CD14-positive monocyte (primary cell): ENCODE measurements at regions not wholly inside any gene's neighbourhood (a gene's known extent, or its start where the extent isn't known, plus 50 kb on each side); places are given as distances from the start of the nearest gene placed in this dataset.

Source experiments
- DNase-seq, 3 donors: peaks; one replicate each; pipeline ENCODE4 v3.0.0-alpha.2; 2011 to 2022
- H2AFZ ChIP-seq: 2 replicates; pipeline ENCODE4 v1.6.0; 2012; ENCODE audit warnings: mild to moderate bottlenecking, low read depth, low read length, inconsistent platforms; ENCODE audit not compliant: insufficient read depth, poor library complexity, severe bottlenecking
- H3K27ac ChIP-seq, 2 donors: 1 replicate in 1 of 2; 2 replicates in 1 of 2; pipeline ENCODE4 v1.5.1; 2012 to 2013; ENCODE audit warnings: low read length in 2 of 2, control low read depth in 1 of 2, inconsistent platforms in 1 of 2, low read depth in 1 of 2, mild to moderate bottlenecking in 1 of 2
- H3K27me3 ChIP-seq, 2 donors: one replicate each; pipeline versions ENCODE4 v1.6.0 to v1.6.1; 2011 to 2013; ENCODE audit warnings: low read length in 2 of 2; ENCODE audit not compliant: control insufficient read depth in 2 of 2, insufficient read depth in 2 of 2
- H3K36me3 ChIP-seq, 2 donors: replicated peaks in 1 of 2; 1 replicate in 1 of 2; 2 replicates in 1 of 2; pipeline versions ENCODE4 v1.5.1 to v1.6.1; 2012 to 2013; ENCODE audit warnings: low read length in 2 of 2, control low read depth in 1 of 2, inconsistent platforms in 1 of 2, mild to moderate bottlenecking in 1 of 2; ENCODE audit not compliant: insufficient read depth in 2 of 2, control insufficient read depth in 1 of 2
- H3K4me1 ChIP-seq, 2 donors: 1 replicate in 1 of 2; 2 replicates in 1 of 2; pipeline versions ENCODE4 v1.5.1 to v1.6.1; 2012 to 2013; ENCODE audit warnings: low read length in 2 of 2, control low read depth in 1 of 2, inconsistent platforms in 1 of 2, mild to moderate bottlenecking in 1 of 2, moderate library complexity in 1 of 2; ENCODE audit not compliant: insufficient read depth in 2 of 2, control insufficient read depth in 1 of 2
- H3K4me2 ChIP-seq: replicated peaks from 2 replicates; pipeline ENCODE3; 2012; ENCODE audit warnings: low read length, moderate library complexity, mild to moderate bottlenecking; ENCODE audit not compliant: poor library complexity, severe bottlenecking; ENCODE audit errors: extremely low read depth
- H3K4me3 ChIP-seq, 3 experiments: fragments of 200-600 bp in 1 of 3; sonication (generic) in 1 of 3; replicated peaks in 1 of 3; 1 replicate in 2 of 3; 2 replicates in 1 of 3; pipeline ENCODE4 v1.5.1; 2011 to 2013; ENCODE audit warnings: low read length in 3 of 3, mild to moderate bottlenecking in 3 of 3, control low read depth in 2 of 3, low read depth in 2 of 3, inconsistent platforms in 1 of 3, moderate library complexity in 1 of 3
- H3K79me2 ChIP-seq: 2 replicates; pipeline ENCODE4 v1.6.0; 2012; ENCODE audit warnings: mild to moderate bottlenecking, control low read depth, inconsistent platforms, low read length, moderate library complexity; ENCODE audit not compliant: insufficient read depth
- H3K9ac ChIP-seq: 2 replicates; pipeline ENCODE4 v1.6.0; 2017; ENCODE audit warnings: low read length, mild to moderate bottlenecking; ENCODE audit not compliant: insufficient read depth, poor library complexity, severe bottlenecking
- H3K9me3 ChIP-seq, 2 donors: replicated peaks in 1 of 2; 1 replicate in 1 of 2; 2 replicates in 1 of 2; pipeline versions ENCODE4 v1.5.1 to v1.6.1; 2012 to 2013; ENCODE audit warnings: low read length in 2 of 2, control low read depth in 1 of 2; ENCODE audit not compliant: control insufficient read depth in 1 of 2, insufficient read depth in 1 of 2
- H4K20me1 ChIP-seq: 2 replicates; pipeline ENCODE4 v1.6.0; 2012; ENCODE audit warnings: mild to moderate bottlenecking, low read length, control low read depth, moderate library complexity; ENCODE audit not compliant: insufficient read depth
- H3K27ac Mint-ChIP-seq, 7 donors: one replicate each; pipeline ENCODE4 v1.8.0; 2020; ENCODE audit warnings: mild to moderate bottlenecking in 7 of 7, mixed read lengths in 7 of 7, moderate library complexity in 6 of 7, inconsistent platforms in 2 of 7
- H3K27me3 Mint-ChIP-seq, 3 donors: one replicate each; pipeline ENCODE4 v1.8.0; 2021 to 2022; ENCODE audit warnings: low read depth in 3 of 3, mild to moderate bottlenecking in 3 of 3, mixed read lengths in 3 of 3, moderate library complexity in 3 of 3, inconsistent platforms in 1 of 3
- H3K36me3 Mint-ChIP-seq, 2 donors: one replicate each; pipeline ENCODE4 v1.8.0; 2020; ENCODE audit warnings: mixed read lengths in 2 of 2, inconsistent platforms in 1 of 2, mild to moderate bottlenecking in 1 of 2
- H3K4me1 Mint-ChIP-seq: one replicate; pipeline ENCODE4 v1.8.0; 2020; ENCODE audit warnings: mild to moderate bottlenecking, mixed read lengths
- H3K4me3 Mint-ChIP-seq, 2 donors: one replicate each; pipeline ENCODE4 v1.8.0; 2020; ENCODE audit warnings: mild to moderate bottlenecking in 2 of 2, mixed read lengths in 2 of 2, moderate library complexity in 1 of 2
- H3K9me3 Mint-ChIP-seq, 7 donors: one replicate each; pipeline ENCODE4 v1.8.0; 2020 to 2022; ENCODE audit warnings: mixed read lengths in 7 of 7, mild to moderate bottlenecking in 6 of 7, moderate library complexity in 6 of 7, inconsistent platforms in 2 of 7
- CTCF ChIP-seq: fragments of 200-600 bp; IDR thresholded peaks from one replicate; pipeline ENCODE4 v1.8.0; 2022; ENCODE audit warnings: antibody characterized with exemption, mild to moderate bottlenecking
- WGBS: methylation state at CpG from one replicate; pipeline ENCODE4 v1.1.5; 2013; ENCODE audit warnings: missing lambda C conversion rate; ENCODE audit not compliant: insufficient coverage; 5-methylcytosine and 5-hydroxymethylcytosine counted together
- intact Hi-C, 2 donors: fragments of 100-400 bp; cut with micrococcal nuclease; formaldehyde crosslinking; loops; one replicate each; pipeline versions ENCODE4 v1.15.0 to v1.15.1; 2023

GRCh38 chr6:157731221-157731620 lies 91.8 kb upstream of the SNX9 start:
- H3K27ac ChIP-seq: no peak overlapping the region
- H3K79me2 ChIP-seq: no peaks in the 10 kb centered on the region
- H2AFZ ChIP-seq: no peak overlapping the region
- H3K4me2 ChIP-seq: no peak overlapping the region
- H3K4me3 Mint-ChIP-seq: no peak overlapping the region
- no peaks in the 10 kb centered on the region for H3K36me3 Mint-ChIP-seq
- H3K9me3 ChIP-seq: no peaks in the 10 kb centered on the region
- H3K4me3 ChIP-seq: no peak overlapping the region
- WGBS: 100% methylated on average over 3 of the region's 5 CpGs
- H3K4me1 Mint-ChIP-seq: no peaks in the 10 kb centered on the region
- no peaks in the 10 kb centered on the region for H3K36me3 ChIP-seq
- TF ChIP-seq CTCF: no peak
- no peaks in the 10 kb centered on the region for H4K20me1 ChIP-seq
- no peaks in the 10 kb centered on the region for H3K4me1 ChIP-seq
- H3K27me3 Mint-ChIP-seq: peaks cover 0 to 2% (median 0%) of the 10 kb centered on the region in 3 donors
- no peak overlapping the region for H3K9ac ChIP-seq
- H3K9me3 Mint-ChIP-seq: peaks cover 0 to 2% (median 0%) of the 10 kb centered on the region in 7 donors
- DNase-seq: no peak
- H3K27ac Mint-ChIP-seq: peak overlapping the region in 1 of 7 donors; percentile 6
- no peaks in the 10 kb centered on the region for H3K27me3 ChIP-seq
- intact Hi-C loops: no loop called here

- Mint-ChIP-seq H3K27ac (peak overlapping the region in 1 of 7 donors; percentile 43), H3K27me3 (peaks cover 0 to 2% (median 0%) of the 10 kb centered on the region in 3 donors), H3K4me3 (no peak overlapping the region), H3K36me3 (no peaks in the 10 kb centered on the region), H3K4me1 (no peaks in the 10 kb centered on the region), H3K9me3 (peaks cover 0 to 4% (median 0%) of the 10 kb centered on the region in 7 donors)
- H3K4me1 ChIP-seq: no peaks in the 10 kb centered on the region
- DNase-seq: no peak
- 80% methylated on average over 1 of the region's 2 CpGs for WGBS
- H4K20me1 ChIP-seq: no peaks in the 10 kb centered on the region
- H3K27me3 ChIP-seq: no peaks in the 10 kb centered on the region
- TF ChIP-seq CTCF: no peak
- H3K27ac ChIP-seq: no peak overlapping the region
- no peaks in the 10 kb centered on the region for H3K79me2 ChIP-seq
- H3K9ac ChIP-seq: no peak overlapping the region
- H3K9me3 ChIP-seq: no peaks in the 10 kb centered on the region
- intact Hi-C loops: no loop called here
- H3K4me3 ChIP-seq: no peak overlapping the region
- H3K4me2 ChIP-seq: no peak overlapping the region
- H3K36me3 ChIP-seq: no peaks in the 10 kb centered on the region
- H2AFZ ChIP-seq: no peak overlapping the region
These were observed 91.0 kb upstream of the SNX9 start for GRCh38 chr6:157732007-157732406.
